Lower leg skin (tissue), 3 donors: ENCODE measurements at regions not wholly inside any gene's neighbourhood (a gene's known extent, or its start where the extent isn't known, plus 50 kb on each side); places are given as distances from the start of the nearest gene placed in this dataset.

ENCODE experiments used
- POLR2A ChIP-seq, 2 donors: fragments of 450-650 bp; IDR thresholded peaks; one replicate each; pipeline ENCODE4 v1.6.1; 2016 to 2017; ENCODE audit warnings: antibody characterized with exemption in 2 of 2, mild to moderate bottlenecking in 1 of 2, moderate library complexity in 1 of 2
- TF ChIP-seq, protein P1 (sequence below), 3 donors: fragments of 450-650 bp; IDR thresholded peaks; one replicate each; pipeline ENCODE4 v1.5.1; 2016; ENCODE audit warnings: antibody characterized with exemption in 3 of 3, mild to moderate bottlenecking in 3 of 3, moderate library complexity in 2 of 3

DNA sequence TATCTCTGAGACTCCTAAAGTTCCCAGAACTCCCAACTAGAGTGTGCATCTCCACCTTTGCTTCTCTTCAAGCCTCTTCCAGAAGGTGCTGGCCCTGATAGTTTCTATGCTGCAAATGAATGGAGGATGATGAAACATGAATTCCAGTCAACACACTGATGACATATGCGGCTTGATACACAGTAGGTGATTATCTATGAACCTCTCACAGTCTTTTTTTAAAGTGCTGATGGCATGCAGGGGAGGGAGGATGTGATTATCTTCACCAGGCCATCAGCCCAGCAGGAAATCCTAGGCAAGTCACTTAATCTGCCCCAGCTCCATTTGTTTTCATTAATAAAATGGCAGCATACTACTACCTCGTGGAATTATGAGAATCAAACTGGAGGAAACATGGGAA lies 548.5 kb downstream of the SOX6 start:
- TF ChIP-seq, protein P1, sequence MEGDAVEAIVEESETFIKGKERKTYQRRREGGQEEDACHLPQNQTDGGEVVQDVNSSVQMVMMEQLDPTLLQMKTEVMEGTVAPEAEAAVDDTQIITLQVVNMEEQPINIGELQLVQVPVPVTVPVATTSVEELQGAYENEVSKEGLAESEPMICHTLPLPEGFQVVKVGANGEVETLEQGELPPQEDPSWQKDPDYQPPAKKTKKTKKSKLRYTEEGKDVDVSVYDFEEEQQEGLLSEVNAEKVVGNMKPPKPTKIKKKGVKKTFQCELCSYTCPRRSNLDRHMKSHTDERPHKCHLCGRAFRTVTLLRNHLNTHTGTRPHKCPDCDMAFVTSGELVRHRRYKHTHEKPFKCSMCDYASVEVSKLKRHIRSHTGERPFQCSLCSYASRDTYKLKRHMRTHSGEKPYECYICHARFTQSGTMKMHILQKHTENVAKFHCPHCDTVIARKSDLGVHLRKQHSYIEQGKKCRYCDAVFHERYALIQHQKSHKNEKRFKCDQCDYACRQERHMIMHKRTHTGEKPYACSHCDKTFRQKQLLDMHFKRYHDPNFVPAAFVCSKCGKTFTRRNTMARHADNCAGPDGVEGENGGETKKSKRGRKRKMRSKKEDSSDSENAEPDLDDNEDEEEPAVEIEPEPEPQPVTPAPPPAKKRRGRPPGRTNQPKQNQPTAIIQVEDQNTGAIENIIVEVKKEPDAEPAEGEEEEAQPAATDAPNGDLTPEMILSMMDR (IDR thresholded peaks at IDR 0.05) = no peak
- no peak for TF ChIP-seq POLR2A (IDR thresholded peaks at IDR 0.05)
